GM21360 (cell line): ENCODE measurements at regions not wholly inside any gene's neighbourhood (a gene's known extent, or its start where the extent isn't known, plus 50 kb on each side); places are given as distances from the start of the nearest gene placed in this dataset.

ENCODE experiments used
- ATAC-seq: cut with Tn5 transposase; IDR thresholded peaks from one replicate; pipeline ENCODE4 v1.9.1; 2021; ENCODE audit warnings: mild to moderate bottlenecking, moderate library complexity; ENCODE audit not compliant: unreplicated experiment

DNA sequence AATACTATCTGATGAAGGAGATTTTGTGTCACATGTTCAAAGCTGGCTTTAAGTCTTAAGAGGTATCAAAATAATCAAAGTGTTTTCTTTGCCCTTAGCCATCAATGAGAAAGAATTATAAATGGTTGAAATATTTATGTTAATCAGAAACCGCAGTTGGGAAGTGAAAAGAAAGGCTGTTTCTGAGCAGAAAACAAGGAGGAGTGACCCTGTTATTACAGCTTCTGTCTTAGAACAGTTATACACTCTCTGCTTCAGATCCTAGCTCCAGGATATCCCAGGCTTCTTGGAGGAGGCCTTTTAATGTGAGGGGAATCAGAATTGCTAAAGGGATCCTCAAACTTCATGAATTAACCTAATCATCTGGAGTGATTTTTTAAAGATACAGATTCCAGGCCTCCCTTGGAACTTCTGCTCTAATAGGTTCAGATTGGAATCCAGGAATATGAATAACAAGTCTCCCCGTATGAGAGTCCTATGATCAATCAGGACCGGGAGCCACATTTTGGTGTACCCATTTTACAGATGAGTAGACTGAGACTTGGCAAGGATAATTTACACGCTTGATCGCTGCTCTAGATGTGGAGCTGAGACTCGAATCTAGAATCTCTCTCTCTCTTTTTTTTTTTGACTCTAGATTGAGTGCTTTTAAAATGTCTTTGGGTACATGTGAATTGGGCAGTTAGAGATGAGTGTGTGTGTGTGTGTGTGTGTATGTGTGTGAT lies 50.8 kb upstream of the JAG1 start:
- no peak for ATAC-seq

DNA sequence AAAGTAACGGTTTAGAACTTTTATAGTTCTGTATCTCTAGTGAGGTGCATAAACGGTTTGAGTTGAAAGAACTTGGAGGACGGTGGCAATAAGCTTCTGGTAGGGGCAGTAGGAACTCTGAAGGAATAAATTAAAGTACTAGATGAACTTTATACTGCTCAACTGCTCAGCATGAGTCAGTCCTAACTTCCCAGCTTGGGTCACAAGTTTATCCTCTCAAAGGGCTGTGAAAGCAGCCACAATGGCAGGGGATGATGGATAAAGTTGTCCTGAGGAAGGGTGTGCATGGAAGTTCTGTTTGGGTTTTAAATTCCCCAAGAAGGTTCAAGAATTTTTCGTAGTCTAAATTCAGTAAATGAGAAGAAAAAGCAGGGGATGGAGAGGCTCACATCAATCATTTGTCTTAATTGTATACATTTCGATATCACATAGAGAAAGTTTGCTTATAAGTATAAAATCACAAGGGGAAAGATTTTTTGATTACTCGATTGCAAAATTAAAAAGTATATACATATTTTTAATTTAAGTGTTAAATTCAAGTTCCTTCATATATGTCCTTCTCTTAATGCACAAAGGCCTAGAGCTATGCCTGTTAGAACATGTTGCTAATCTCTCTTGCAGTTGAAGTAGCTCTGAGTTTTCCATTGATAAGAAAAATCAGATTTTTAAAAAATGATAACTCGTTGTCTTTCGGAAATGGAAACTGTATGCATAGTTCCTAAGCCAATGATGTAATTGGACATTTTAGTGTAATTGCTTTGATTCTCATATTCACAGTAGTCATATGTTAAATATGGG lies 55.3 kb upstream of the JAG1 start:
- ATAC-seq = no peak

DNA sequence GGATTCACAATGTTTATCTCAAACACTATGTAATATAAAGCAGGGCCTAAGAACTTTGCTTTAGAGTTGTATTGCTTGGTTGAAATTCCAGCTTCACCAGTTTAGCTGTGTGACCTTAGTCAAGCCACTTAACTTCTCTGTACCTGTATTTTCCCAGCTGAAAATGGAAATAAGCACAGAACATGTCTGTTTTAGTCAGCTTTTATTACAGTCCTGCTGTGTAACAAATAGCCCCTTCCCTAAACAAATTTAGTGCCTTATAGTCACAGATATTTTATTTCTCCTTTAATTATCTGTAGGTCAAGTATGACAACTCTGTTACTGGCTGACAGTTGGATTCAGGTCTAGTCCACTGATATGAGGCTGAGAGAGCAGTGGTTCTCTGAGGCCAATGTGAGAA lies 56.0 kb upstream of the JAG1 start:
- ATAC-seq = no peak

DNA sequence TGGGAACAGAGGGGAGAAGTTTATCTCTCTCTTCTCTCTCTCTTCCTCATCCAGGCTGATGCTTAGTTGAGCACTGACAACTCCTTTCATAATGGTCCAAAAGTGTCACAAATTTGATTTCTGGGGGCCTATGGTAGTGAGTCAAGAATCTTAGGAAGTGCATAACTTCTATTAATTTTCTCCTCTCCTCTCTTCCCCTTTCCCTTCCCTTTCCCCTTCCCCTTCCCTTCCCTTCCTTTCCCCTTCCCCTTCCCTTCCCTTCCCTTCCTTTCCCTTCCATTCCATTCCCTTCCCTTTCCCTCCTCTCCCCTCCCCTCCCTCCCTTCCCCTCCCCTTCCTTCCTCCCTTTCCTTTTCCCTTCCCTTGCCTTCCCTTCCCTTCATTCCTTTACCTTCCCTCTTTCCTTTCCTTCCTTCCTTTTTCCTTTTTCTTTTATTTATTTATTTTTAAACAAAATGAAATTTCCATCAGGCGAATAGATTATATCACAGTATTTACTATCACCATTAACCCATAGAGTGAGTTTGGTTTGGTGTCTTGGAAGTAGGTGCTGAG lies 56.9 kb upstream of the JAG1 start:
- ATAC-seq = no peak

DNA sequence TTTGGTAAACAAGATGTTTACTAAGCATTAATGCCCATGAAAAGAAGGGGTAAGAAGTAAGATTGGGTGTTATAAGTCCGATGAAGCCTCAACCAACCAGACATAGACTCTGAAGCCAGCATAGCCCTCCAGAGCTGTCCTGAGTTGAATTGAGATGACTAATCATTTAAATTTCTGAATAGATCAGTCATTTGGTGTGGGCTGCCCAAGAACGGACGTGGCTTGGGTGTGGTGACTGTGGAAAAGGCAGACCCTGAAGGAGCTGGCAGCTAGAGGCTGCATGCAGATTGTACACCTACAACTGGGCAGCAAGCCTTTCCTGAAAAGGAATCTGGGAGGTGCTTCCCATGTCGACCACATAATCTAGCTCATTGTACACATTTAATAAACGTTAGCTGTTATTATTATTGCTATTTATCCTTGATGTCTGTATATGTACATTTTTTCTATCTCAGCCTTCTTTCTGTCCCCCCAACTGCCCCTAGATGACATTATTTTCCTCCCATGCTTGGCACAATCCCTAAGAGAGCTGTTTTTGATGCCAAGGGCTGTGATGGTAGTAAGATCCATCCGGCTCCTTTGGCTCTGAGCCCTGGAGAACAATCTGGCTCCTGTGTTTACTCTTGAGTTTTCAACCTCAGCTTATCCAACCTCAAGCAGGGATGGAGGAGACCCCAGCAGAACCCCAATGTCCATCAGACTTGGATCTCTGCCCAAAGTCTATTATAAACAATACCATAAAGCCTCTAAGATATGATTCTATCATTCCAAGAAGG lies 57.6 kb upstream of the JAG1 start:
- ATAC-seq = no peak

DNA sequence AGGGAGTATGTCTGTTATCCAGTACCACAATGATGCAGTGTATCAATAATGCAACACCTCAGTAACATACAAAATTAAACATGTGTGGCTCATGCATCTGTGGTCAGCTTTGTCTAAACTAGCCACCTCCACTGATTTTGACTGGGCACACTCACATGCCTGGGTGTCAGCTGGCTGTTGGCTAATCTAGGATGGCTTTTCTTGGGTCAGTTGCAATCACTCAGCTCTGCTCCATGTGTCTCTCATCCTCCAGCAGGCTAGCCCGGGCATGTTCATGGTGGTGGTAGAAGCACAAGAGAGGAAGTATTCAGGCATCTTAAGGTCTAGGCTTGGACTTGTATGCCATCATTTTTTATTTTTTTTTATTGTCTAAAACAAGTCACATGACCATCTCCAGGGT lies 59.3 kb upstream of the JAG1 start:
- ATAC-seq = no peak

DNA sequence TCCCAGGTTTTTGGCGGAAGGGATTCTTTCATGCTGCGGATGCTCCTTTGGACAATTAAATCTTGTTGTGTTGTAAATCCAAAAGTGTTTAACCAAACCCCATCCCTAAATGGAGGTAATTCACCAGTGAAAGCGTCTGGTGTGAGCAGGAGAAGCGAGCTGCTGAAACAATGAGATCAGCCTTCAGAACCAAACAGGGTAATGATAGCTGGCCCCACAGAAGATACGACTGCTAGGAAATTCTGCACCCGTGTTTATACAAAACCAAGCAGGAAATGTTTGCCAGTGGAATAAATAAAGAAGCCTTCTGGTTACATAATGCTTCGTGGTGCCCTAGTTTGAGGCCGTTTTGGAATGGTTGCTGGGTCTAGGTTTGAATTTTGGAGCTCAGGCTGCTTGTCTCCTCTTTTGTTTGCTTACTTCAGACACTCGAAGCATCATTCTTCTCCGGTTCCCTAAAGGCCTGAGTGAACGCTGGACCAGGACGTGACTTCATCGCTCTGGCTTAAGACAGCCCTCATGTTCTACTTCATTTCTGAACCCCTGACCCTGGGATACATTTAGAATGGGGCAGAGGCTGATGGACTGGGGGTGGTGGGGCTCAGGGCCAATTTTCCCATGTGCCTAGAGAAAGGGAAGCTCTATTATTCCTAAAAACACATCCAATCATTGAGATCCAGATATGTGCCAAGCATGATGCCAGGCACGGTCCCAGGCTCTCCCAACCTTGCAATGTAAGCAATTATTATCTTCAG lies 61.6 kb upstream of the JAG1 start:
- ATAC-seq = no peak

DNA sequence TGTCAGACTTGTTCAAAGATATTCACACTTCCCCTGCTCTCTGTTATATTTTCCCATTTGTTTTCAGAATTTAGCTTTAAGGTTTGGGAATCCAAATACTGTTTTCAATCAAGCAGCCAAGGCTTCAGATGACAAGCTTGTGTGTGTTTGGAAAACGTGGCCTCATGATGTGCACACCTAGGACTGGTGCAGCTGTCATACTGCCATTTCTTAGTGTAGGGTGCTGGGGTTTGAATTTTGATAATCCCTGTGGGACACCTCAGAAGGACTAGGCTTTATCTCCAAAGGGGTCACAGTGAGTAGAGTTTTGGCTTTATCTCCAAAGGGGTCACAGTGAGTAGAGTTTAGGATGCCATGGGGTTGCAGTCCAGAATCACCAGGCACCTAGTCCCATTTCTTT lies 65.3 kb upstream of the JAG1 start:
- no peak for ATAC-seq

DNA sequence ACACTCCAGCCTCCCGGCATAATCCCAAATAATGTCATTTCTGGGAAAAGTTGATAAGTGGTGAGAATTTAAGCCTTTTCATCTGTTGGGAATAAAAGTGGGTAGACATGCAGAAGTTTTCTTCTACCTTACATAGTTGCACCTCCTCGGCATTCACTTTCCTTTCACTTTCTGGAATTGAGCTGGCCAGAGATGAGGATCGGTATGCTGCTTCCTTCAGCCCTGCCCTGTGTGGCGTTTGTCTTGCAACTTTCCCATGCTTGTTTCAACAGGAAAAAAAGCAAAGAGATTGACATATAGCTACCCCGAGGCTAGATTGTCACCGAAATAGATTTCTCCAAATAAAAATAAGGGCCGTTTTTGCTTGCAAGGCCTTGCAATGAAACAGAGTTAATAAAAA lies 65.8 kb upstream of the JAG1 start:
- ATAC-seq = no peak

DNA sequence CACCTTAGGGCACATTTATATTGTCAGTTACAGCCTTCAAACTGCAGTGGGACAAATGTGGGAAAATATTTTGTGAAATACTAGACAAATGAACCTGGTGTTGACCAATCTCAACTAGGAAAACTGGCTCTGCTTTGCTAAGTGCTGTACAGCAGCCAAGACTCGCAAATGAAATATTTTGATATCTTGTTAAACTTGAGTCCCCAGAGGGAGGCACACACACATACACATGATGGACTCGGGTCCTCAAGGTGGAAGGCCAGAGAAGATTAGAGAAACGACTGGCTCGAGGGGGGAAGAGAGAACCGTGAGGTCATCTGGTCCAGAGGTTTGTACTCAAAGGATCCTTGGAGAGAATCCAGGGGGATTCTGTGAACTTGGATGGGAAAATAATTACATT lies 67.3 kb upstream of the JAG1 start:
- no peak for ATAC-seq

DNA sequence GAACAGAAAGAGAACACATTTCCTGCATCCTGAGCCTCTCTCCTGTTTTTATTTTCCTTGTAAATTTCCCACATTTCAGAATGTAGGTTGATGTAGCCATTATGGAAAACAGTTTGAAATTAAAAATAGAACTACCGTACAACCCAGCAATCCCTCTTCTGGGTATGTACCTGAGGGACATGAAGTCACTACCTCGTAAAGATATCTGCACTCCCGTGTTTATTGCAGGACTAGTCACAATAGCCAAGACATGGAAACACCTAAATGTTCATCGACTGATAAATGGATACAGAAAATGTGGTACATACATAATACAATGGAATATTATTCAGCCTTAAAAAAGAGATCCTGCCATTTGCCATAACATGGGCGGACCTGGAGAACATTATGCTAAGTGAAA lies 72.0 kb upstream of the JAG1 start:
- no peak for ATAC-seq

DNA sequence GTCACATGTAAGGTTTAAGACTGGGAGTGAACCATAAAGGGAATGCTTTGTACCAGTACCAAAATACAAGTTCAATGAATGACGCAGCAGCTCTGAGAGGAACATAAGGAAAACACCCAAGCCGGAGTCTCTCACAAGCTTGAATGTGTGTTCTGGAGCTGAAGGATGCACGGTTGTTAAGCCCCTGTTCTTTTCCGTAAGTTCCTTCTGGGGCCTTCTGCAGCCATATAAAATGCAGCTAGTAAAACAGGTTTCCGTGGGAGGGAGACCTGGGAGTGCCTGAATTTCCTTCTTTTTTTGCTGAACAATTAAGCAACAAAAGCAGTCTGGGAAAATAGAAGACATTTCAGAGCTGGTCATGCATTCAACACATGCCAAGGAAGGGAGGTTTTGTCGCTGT lies 73.2 kb upstream of the JAG1 start:
- no peak for ATAC-seq

DNA sequence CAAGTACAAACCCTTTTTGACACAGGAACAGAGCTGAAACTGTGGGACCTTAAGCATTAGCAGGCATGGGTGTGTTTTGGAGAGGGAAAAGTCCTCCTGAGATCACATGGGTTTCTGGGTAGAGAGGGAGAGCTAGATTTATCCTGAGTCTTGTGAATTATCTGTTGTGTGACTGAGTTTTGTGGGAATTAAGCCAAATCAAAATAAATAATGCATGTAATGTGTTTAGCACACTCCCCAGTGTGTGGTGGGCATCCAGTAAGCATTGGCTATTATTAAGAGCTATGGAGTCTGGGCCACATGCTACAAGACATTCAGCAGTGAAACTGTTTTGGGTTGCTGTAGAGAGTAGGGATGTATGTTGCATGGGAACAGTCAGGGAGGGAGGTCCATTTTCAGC lies 75.3 kb upstream of the JAG1 start:
- no peak for ATAC-seq

DNA sequence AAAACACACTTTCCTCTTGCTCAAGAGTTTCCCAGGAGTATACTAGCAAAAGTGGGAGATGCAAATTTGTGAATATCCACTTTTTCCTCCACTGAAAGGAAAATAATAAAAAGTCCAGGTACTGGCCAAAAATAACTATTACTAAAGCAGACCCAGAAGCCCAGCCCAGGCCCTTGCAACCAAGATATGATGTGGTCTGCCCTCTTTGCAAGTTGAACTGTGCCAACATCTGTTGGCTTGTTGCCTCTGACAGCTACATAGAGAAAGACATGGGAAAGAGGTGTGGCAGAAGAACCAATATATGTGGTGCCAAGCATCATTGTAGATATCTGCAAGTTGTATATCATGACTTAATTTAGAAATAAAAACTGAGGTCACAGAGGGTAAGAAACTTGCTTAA lies 78.4 kb upstream of the JAG1 start:
- no peak for ATAC-seq

DNA sequence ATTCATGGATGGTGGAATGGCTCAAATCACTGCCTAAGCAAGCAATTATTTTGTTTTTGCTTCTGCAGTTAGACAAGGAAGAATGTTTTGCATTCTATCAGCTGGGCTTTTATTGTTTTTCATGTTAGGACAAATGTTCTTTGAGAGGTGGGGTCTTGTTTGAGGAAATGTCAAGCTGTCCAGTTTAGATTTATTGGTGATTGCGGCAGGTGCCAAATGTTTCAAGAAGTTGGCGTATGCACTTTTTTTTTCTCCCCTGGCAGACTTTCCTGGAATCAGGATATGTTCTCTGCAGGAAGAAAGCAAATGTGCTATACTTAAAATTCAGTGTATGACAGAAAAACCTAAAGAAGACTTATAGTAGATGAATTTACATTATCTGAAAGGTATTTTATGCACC lies 81.0 kb upstream of the JAG1 start:
- no peak for ATAC-seq

DNA sequence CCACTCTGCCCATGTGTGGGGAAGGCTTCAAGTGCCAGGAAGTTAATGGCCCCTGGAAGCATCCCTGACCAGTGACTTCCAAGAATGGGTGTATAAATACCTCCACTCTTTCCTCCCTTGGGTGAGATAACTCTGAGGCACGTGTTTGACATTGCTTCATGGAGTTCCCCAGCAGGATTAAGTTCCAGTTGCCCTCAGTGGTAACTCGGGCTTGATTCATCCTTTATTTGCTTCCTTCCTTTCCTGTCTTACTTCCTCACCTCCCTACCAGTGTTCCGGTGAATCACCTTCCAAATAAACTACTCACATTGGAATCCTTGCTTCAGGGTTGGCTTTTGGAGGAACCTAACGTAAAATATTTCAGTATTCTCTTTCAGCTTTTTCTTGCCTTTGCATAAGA lies 84.6 kb upstream of the JAG1 start:
- no peak for ATAC-seq

DNA sequence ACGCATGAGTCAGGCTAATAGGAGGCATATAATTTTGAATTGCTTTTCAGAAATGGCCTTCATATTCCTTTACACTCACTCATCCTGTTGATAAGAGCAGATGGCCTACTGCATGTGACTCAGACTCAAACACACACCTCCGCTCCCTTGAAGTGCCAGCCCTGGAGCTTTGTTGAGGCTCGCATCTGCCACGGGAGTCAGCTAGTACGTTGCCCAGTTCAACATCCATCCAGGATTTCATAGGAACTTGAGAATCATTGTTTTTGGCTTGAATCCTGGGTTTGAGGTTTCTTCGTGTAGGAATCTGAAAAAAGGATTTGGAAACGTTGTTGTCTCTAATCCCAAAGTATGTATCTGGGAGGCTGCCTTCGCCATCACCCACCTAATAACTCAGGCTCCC lies 87.4 kb upstream of the JAG1 start:
- no peak for ATAC-seq

DNA sequence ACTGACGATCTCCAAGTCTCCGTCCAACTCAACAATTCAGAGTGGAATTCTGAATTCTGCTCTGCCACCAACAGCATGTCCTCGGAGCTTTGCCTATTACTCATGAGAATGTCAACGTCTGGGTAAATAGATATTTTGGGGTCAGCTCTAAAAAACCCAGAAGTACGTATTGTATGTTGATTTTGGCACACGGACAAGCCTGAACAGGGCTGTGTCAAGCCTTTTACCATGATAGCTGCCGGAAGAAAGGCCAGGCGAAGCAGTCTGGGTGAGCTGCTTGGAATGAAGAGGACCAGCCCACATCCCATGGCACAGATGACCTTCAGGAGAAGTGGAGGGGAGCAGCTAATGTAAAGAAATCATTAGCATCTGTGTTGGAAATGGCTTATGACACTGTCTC lies 88.0 kb upstream of the JAG1 start:
- no peak for ATAC-seq

DNA sequence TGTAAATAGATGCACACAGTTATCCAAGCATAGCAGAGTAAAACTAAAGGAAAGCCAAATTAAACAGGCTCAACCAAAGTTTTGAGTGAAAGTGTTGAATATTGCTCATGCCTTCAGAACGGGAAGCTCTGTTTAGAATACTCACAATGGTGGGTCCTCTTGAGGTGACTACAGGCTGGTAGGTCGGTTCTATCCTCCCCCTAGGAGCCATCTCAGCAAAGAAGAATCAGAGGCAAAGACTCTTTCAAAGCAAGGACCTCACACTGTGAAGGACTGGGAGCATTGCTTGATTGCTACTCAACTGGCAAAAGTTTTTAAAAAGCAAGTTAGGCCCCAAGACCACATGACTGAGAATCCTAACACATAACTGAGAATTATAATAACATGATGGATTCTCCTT lies 88.4 kb upstream of the JAG1 start:
- no peak for ATAC-seq

DNA sequence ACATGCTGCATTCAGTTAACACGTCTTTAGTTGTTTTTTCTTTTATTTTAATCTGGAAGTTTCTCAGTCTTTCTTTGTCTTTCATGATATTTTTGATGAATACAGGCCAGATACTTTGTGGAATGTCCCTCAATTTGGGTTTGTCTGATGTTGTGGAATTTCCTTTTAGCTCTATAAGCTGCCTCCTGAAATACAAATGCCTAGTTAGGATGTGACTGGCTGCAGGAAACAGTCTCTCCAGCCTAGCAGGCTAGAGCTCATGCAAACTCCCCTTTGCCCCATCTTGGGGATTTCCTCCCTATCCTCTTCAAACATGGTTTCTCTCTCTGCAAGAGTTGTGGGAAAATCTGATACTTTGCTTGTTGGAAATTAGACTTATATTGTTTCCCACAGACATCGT lies 89.3 kb upstream of the JAG1 start:
- no peak for ATAC-seq

DNA sequence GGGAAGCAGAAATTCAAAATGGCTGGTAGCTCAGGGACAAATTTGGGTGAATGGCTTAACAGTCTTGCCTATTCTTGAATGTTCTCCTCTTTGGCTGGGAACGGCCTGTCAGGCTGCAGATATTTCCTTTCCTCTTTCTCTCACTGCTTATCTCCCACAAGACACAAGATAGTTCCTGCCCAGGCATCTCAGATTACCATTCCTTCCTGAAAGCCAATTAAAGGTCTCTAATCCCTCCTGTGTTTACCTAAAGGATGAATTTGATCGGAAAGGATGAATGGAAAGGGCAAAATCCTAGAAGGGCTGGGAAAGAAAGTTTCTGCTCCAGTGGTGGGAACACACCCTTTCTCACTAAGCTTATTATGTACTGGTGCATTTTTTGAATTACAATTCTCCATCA lies 95.9 kb upstream of the JAG1 start:
- no peak for ATAC-seq
